Kidney epithelial cell (primary cell): ENCODE measurements at regions not wholly inside any gene's neighbourhood (a gene's known extent, or its start where the extent isn't known, plus 50 kb on each side); places are given as distances from the start of the nearest gene placed in this dataset.

ENCODE experiments used
- DNase-seq: peaks from one replicate; pipeline ENCODE4 v3.0.0-alpha.2; 2010; ENCODE audit warnings: low read depth
- H3K27me3 ChIP-seq: 2 replicates; pipeline ENCODE4 v1.6.0; 2011; ENCODE audit warnings: low read length; ENCODE audit not compliant: control insufficient read depth, insufficient read depth
- H3K36me3 ChIP-seq: 2 replicates; pipeline ENCODE4 v1.5.1; 2011; ENCODE audit warnings: low read length; ENCODE audit not compliant: control insufficient read depth, insufficient read depth
- H3K4me3 ChIP-seq: 2 replicates; pipeline ENCODE4 v1.5.1; 2011; ENCODE audit warnings: low read depth, mild to moderate bottlenecking, control low read depth, low read length
- CTCF ChIP-seq: IDR thresholded peaks from 2 replicates; pipeline ENCODE4 v1.5.1; 2011; ENCODE audit warnings: mild to moderate bottlenecking, moderate library complexity, low read length, control low read depth, inconsistent platforms; ENCODE audit not compliant: insufficient read depth, poor library complexity, severe bottlenecking

- Histone ChIP-seq H3K36me3 (no peaks in the 10 kb centered on the region), H3K27me3 (no peaks in the 10 kb centered on the region), H3K4me3 (no peak overlapping the region)
- DNase-seq, result peak; percentile 12
- TF ChIP-seq CTCF, result no peak
Observed at GRCh38 chr15:101558221-101558941, 68.9 kb upstream of the PCSK6 start.

GRCh38 chr15:101556273-101556672 lies 66.8 kb upstream of the PCSK6 start:
- no peak overlapping the region for H3K4me3 ChIP-seq
- H3K27me3 ChIP-seq, result peaks cover 9% of the 10 kb centered on the region
- DNase-seq, result no peak
- no peak for TF ChIP-seq CTCF
- H3K36me3 ChIP-seq, result no peaks in the 10 kb centered on the region

GRCh38 chr15:101554115-101554915 lies 64.8 kb upstream of the PCSK6 start:
- H3K27me3 ChIP-seq, result peaks cover 12% of the 10 kb centered on the region
- no peaks in the 10 kb centered on the region for H3K36me3 ChIP-seq
- H3K4me3 ChIP-seq, result no peak overlapping the region
- no peak for TF ChIP-seq CTCF
- DNase-seq, result no peak

GRCh38 chr15:101551696-101552591 lies 62.4 kb upstream of the PCSK6 start:
- Histone ChIP-seq H3K27me3 (peaks cover 12% of the 10 kb centered on the region), H3K36me3 (no peaks in the 10 kb centered on the region), H3K4me3 (no peak overlapping the region)
- DNase-seq, result no peak
- no peak for TF ChIP-seq CTCF

GRCh38 chr15:101550124-101550523 lies 60.6 kb upstream of the PCSK6 start:
- DNase-seq, result no peak
- Histone ChIP-seq H3K36me3 (no peaks in the 10 kb centered on the region), H3K27me3 (peaks cover 19% of the 10 kb centered on the region), H3K4me3 (no peak overlapping the region)
- TF ChIP-seq CTCF, result no peak
